ENCODE measurements at regions not wholly inside any gene's neighbourhood (a gene's known extent, or its start where the extent isn't known, plus 50 kb on each side); places are given as distances from the start of the nearest gene placed in this dataset.

- no peak for DNase-seq
Observed at GRCh38 chr9:26742828-26743476, 149.7 kb downstream of the CAAP1 start.

- DNase-seq, result no peak
Observed at GRCh38 chr9:26735160-26735559, 157.4 kb downstream of the CAAP1 start.

DNA sequence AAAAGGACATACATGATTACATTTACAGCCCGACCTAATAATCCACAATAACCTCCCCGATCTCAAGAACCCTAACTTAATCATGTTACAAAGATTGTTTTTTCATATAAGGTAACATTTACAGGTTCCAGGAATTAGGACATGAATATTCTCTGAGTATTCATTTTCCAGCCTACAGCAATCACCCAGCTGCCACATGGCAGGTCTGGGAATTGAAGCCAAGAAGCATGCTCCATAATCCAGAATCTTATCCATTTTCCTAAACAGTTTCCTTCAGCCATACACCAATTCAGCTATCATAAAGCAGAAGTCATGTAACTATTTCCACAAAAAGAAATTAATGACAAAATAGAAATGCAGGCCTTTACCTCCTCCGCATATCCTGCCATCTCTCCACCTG lies 163.4 kb downstream of the CAAP1 start:
- no peak for DNase-seq

GRCh38 chr9:26727471-26727870 lies 165.1 kb downstream of the CAAP1 start:
- no peak for DNase-seq

DNA sequence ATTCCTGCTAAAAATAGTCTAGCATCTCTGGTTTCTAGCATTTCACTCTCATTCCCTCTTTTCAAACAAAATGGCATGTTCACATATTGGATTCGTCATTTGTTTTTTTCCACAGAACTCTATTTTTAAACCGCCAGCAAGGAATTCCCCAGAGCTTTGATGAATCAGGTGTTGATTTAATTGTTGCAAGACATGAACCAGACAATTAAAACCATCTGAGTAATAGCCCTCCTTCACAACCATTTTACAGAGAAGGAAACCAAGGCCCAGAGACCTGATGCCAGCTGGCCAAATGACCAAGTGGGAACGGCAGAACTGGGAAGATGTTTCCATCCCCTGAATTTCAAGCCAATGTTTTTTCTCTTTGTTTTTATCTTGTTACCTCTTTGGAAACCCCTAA lies 167.0 kb downstream of the CAAP1 start:
- no peak for DNase-seq

DNA sequence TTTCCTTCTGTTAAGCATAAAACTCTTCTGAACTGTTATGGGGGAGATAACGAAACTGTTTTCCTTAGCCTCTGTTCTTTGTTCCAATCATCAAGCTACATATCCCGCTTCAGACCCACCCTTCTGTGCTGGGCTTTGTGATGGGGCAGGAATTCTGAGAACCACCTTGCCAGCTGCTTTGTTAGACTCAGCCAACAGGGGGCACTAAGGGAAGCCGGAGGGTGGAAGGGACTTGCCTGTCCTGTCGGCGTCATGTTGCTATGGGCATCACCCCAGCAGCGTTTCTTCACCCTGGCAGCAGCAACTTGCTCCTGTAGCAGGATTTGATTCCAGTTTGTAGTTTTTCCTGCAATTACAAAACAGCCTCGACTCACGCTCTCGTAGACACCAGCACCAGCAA lies 169.1 kb downstream of the CAAP1 start:
- DNase-seq, result peak; percentile 16

- no peak for DNase-seq
Observed at GRCh38 chr9:26722755-26723154, 169.8 kb downstream of the CAAP1 start.

DNA sequence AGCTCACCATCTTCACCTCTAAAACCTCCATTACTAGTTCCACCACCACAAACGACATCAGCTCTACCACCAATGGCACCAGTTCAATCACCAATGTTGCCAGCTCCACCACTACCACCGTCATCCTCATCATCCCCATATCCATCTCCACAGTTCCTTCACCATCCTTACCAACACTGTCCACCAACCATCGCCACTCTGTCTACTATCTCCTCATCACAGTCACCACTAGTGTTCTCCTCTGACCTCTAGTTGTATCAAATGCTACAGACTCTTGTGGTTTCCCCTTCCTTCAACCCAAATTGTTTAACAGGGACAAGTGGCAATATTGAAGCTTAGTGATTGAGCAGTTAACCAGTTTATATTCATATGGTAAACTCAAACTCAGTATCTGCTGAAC lies 182.6 kb downstream of the CAAP1 start:
- no peak for DNase-seq

GRCh38 chr9:26706223-26706622 lies 186.4 kb downstream of the CAAP1 start:
- no peak for DNase-seq

DNA sequence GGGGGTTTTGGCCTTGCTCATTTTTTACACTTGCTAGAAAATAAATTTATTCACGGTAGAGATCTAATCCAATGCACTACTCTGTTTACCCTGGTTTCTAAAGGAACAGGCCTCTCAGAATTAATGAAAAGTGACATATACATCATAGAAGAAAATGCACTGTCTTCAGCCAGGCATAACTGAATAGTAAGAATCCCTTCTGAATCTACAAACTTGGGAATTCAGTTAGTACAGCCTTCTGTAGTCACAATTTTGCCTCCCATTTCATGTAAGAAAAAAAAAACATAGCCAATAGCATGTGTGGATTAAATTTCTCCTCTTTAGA lies 197.3 kb downstream of the CAAP1 start:
- DNase-seq, result no peak

DNA sequence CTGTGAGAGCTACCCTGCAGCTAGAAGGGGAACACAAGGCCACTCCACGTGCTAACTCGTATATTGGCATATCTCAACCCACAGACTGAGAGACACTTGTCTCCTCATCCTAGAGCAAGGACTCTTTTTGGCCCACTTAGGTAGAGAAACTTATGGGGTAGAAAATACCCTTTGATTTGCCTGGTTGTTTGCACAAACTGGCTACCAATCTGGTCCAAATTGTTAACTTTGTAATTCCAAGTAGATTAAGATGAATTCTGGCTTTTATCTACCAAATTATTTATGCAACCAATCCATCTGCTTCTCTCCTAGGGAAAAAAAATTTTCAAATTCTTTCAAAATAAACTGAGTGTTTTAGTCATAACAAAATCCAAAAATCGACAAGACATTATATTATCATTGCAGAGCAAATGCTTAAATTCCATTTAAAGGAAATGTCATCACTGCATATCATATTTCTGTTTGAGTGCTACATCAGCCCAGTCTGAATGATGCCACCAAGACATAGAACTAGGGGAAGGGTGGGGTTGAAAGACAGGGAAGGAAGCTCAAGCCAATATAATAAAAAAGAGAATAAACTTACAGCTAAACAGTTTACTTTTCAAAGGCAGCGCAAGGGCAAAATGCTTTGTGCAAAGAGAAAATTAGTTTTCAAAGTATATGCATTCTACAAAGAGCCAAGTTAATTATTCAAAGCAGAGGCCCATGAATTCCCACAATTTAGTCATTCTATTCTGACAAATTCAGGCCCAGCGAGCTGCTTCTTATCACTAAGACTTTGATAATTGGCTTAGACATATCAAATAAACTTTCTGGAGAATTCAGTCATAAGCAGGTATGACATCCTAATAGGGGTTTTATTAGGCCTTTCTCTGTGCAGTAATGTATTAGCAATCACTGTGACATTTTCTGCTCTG lies 198.0 kb downstream of the CAAP1 start:
- DNase-seq, result no peak

GRCh38 chr9:26689041-26689440 lies 203.6 kb downstream of the CAAP1 start:
- DNase-seq, result no peak

DNA sequence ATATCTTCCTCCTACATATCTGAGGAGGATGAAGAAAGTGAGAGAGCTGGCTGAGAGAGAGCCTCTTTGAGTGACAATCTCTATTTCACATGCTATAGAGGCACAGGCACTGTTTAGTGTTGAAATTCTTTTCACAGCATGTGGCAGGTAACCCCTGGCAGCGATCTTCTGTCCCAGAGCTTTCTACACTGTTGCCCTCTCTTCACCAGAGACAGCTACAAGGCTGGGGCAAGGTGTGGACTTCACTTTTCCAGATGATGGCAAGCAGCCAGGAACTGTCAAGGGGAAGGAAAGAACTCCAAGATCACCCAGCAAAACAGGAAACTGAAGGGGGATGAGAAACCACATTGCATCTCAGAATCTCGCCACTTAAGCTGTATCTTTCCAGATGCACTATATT lies 205.2 kb downstream of the CAAP1 start:
- DNase-seq, result peak; percentile 4

- DNase-seq, result no peak
Observed at GRCh38 chr9:26685818-26686217, 206.8 kb downstream of the CAAP1 start.

- DNase-seq, result no peak
Observed at GRCh38 chr9:26684029-26684428, 208.6 kb downstream of the CAAP1 start.

- no peak for DNase-seq
Observed at GRCh38 chr9:26682796-26683496, 209.7 kb downstream of the CAAP1 start.

DNA sequence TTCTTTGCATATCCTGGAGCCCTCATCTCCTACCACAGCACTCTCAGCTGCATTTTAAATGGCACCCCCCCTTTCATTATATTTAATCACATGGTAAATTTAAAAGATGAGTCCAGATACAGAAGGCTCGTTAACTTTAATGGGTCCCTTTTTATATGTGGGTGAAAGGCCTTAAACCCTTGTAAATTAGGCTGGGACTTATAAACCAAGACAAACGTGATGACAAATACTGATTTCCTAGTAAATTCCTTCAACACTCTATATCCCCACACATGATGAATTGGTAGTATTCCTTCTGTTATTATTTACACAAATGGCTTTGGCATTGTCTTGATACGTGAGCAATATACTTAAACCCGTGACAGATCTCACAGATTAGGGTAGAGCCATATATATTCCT lies 210.6 kb downstream of the CAAP1 start:
- no peak for DNase-seq

- no peak for DNase-seq
Observed at GRCh38 chr9:26677965-26678706, 214.5 kb downstream of the CAAP1 start.

GRCh38 chr9:26675035-26675434 lies 217.6 kb downstream of the CAAP1 start:
- no peak for DNase-seq

GRCh38 chr9:26673261-26673660 lies 219.3 kb downstream of the CAAP1 start:
- DNase-seq, result peak; percentile 40

DNA sequence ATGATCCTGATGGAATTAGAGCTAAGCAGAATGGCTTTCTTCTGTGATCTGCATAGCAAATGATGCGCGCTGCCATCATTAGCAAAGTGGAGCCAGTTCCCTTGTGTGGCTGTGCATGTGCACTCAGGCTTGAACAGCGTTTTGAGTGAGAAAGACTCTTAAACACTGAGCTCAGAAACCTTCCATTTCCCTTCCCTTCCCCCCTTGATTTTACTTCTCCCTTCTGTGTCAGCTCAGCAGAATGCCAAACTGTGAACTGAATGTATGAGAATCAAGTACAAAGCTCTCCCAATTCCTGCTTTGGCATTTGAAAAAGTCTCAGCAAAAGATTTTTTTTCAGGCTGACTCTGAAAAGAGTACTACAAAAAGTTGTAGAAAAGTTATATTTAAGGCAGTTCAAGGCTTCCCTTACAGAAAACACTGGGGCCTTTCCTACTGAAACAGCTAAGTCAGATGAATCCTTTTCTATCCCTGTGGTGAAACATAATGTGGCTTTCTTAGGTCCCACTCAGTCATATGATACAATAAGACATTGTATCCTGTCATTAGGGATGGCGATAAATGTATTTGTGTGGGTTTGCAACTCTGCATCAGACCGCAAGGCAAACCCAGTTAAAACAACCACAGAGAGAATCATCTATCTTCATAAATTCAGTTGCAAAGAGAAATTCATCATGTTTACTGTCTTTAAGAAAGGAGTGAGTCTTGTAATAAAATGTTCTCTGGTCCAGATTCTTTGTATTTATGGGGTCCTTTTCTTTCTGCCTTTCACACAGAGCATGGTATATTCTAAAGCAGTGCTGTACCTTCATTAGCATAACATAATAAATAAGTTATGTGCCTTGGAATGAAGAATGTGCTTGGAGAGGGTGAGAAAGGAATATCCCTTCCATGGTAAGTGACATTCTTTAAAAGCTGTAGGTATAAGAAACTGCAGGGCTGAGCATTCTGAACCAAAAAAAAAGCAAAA lies 222.6 kb downstream of the CAAP1 start:
- peak; percentile 19 for DNase-seq

Data from renal pelvis (tissue), 1 donor.